ENCODE measurements at regions not wholly inside any gene's neighbourhood (a gene's known extent, or its start where the extent isn't known, plus 50 kb on each side); places are given as distances from the start of the nearest gene placed in this dataset.

GRCh38 chr17:33442320-33442719, 149.2 kb upstream of the ASIC2 start:
- no peaks in the 10 kb centered on the region for H3K27me3 ChIP-seq (ENCODE audit: insufficient read depth, low read length)
- TF ChIP-seq CTCF (IDR thresholded peaks at IDR 0.05; ENCODE audit: extremely low read depth, low read depth, low read length), result no peak

GRCh38 chr17:33444731-33445130, 151.6 kb upstream of the ASIC2 start:
- Histone ChIP-seq H3K4me2 (ENCODE audit: insufficient read depth, low read length) (no peak overlapping the region), H2AFZ (ENCODE audit: low read length) (no peak overlapping the region), H3K4me1 (ENCODE audit: insufficient read depth, low read length) (no peaks in the 10 kb centered on the region), H4K20me1 (ENCODE audit: insufficient read depth, low read length) (no peaks in the 10 kb centered on the region), H3K36me3 (ENCODE audit: insufficient read depth, low read length) (no peaks in the 10 kb centered on the region), H3K9me3 (ENCODE audit: low read depth, low read length) (no peaks in the 10 kb centered on the region), H3K27ac (ENCODE audit: low read depth, low read length) (no peak overlapping the region), H3K4me3 (ENCODE audit: insufficient read depth, low read length) (no peak overlapping the region), H3K79me2 (ENCODE audit: insufficient read depth, low read length) (no peaks in the 10 kb centered on the region), H3K27me3 (ENCODE audit: insufficient read depth, low read length) (no peaks in the 10 kb centered on the region)
- DNase-seq (ENCODE audit: insufficient read length, low spot score, missing footprints), result no peak
- no peak for TF ChIP-seq CTCF (IDR thresholded peaks at IDR 0.05; ENCODE audit: extremely low read depth, low read depth, low read length)

More at GRCh38 chr17:33442320-33442719, 149.2 kb upstream of the ASIC2 start:
- Histone ChIP-seq H3K9me3 (ENCODE audit: low read depth, low read length) (no peaks in the 10 kb centered on the region), H3K36me3 (ENCODE audit: insufficient read depth, low read length) (no peaks in the 10 kb centered on the region), H3K4me2 (ENCODE audit: insufficient read depth, low read length) (no peak overlapping the region), H3K27ac (ENCODE audit: low read depth, low read length) (no peak overlapping the region), H3K79me2 (ENCODE audit: insufficient read depth, low read length) (no peaks in the 10 kb centered on the region), H4K20me1 (ENCODE audit: insufficient read depth, low read length) (no peaks in the 10 kb centered on the region), H3K4me3 (ENCODE audit: insufficient read depth, low read length) (no peak overlapping the region), H3K4me1 (ENCODE audit: insufficient read depth, low read length) (no peaks in the 10 kb centered on the region), H2AFZ (ENCODE audit: low read length) (no peak overlapping the region)
- DNase-seq (ENCODE audit: insufficient read length, low spot score, missing footprints), result no peak

- DNase-seq (ENCODE audit: insufficient read length, low spot score, missing footprints), result no peak
- Histone ChIP-seq H4K20me1 (ENCODE audit: insufficient read depth, low read length) (no peaks in the 10 kb centered on the region), H3K4me2 (ENCODE audit: insufficient read depth, low read length) (no peak overlapping the region), H3K4me1 (ENCODE audit: insufficient read depth, low read length) (no peaks in the 10 kb centered on the region), H3K9me3 (ENCODE audit: low read depth, low read length) (no peaks in the 10 kb centered on the region), H2AFZ (ENCODE audit: low read length) (no peak overlapping the region), H3K27me3 (ENCODE audit: insufficient read depth, low read length) (no peaks in the 10 kb centered on the region), H3K4me3 (ENCODE audit: insufficient read depth, low read length) (no peak overlapping the region), H3K27ac (ENCODE audit: low read depth, low read length) (no peak overlapping the region), H3K36me3 (ENCODE audit: insufficient read depth, low read length) (no peaks in the 10 kb centered on the region), H3K79me2 (ENCODE audit: insufficient read depth, low read length) (no peaks in the 10 kb centered on the region)
- TF ChIP-seq CTCF (IDR thresholded peaks at IDR 0.05; ENCODE audit: extremely low read depth, low read depth, low read length), result no peak
These were observed 154.0 kb upstream of the ASIC2 start for GRCh38 chr17:33447090-33447489.

- H3K27me3 ChIP-seq (ENCODE audit: insufficient read depth, low read length), result no peaks in the 10 kb centered on the region
- no peak overlapping the region for H3K4me3 ChIP-seq (ENCODE audit: insufficient read depth, low read length)
- no peaks in the 10 kb centered on the region for H3K4me1 ChIP-seq (ENCODE audit: insufficient read depth, low read length)
- no peak overlapping the region for H3K4me2 ChIP-seq (ENCODE audit: insufficient read depth, low read length)
- H2AFZ ChIP-seq (ENCODE audit: low read length), result no peak overlapping the region
- no peak for TF ChIP-seq CTCF (IDR thresholded peaks at IDR 0.05; ENCODE audit: extremely low read depth, low read depth, low read length)
- H3K27ac ChIP-seq (ENCODE audit: low read depth, low read length), result no peak overlapping the region
- no peaks in the 10 kb centered on the region for H4K20me1 ChIP-seq (ENCODE audit: insufficient read depth, low read length)
- no peaks in the 10 kb centered on the region for H3K36me3 ChIP-seq (ENCODE audit: insufficient read depth, low read length)
- no peak for DNase-seq (ENCODE audit: insufficient read length, low spot score, missing footprints)
- no peaks in the 10 kb centered on the region for H3K9me3 ChIP-seq (ENCODE audit: low read depth, low read length)
- H3K79me2 ChIP-seq (ENCODE audit: insufficient read depth, low read length), result no peaks in the 10 kb centered on the region
These were observed 158.1 kb upstream of the ASIC2 start for GRCh38 chr17:33451221-33451620.
